Endothelial cell (in vitro differentiated cells): ENCODE measurements at regions not wholly inside any gene's neighbourhood (a gene's known extent, or its start where the extent isn't known, plus 50 kb on each side); places are given as distances from the start of the nearest gene placed in this dataset.

Experiments
- DNase-seq: peaks from one replicate; pipeline ENCODE4 v3.0.0; 2021; ENCODE audit warnings: low spot score
- H3K27ac Mint-ChIP-seq: one replicate; pipeline ENCODE4 v1.8.0; 2021; ENCODE audit warnings: mixed read lengths, inconsistent platforms; ENCODE audit not compliant: unreplicated experiment
- H3K27me3 Mint-ChIP-seq: one replicate; pipeline ENCODE4 v1.8.0; 2021; ENCODE audit warnings: mild to moderate bottlenecking, moderate library complexity, mixed read lengths, inconsistent platforms; ENCODE audit not compliant: unreplicated experiment
- H3K36me3 Mint-ChIP-seq: one replicate; pipeline ENCODE4 v1.8.0; 2021; ENCODE audit warnings: mild to moderate bottlenecking, low read depth, mixed read lengths, inconsistent platforms; ENCODE audit not compliant: unreplicated experiment
- H3K4me1 Mint-ChIP-seq: one replicate; pipeline ENCODE4 v1.8.0; 2021; ENCODE audit warnings: mild to moderate bottlenecking, mixed read lengths, inconsistent platforms; ENCODE audit not compliant: unreplicated experiment
- H3K4me3 Mint-ChIP-seq: one replicate; pipeline ENCODE4 v1.8.0; 2021; ENCODE audit warnings: mild to moderate bottlenecking, mixed read lengths, inconsistent platforms; ENCODE audit not compliant: unreplicated experiment
- H3K9me3 Mint-ChIP-seq: one replicate; pipeline ENCODE4 v1.8.0; 2021; ENCODE audit warnings: mixed read lengths, inconsistent platforms; ENCODE audit not compliant: unreplicated experiment
- TF ChIP-seq, protein P1 (sequence below): fragments of 200-600 bp; sonication (generic); IDR thresholded peaks from one replicate; pipeline ENCODE4 v1.5.0; 2021; ENCODE audit warnings: antibody characterized with exemption; ENCODE audit not compliant: unreplicated experiment

DNA sequence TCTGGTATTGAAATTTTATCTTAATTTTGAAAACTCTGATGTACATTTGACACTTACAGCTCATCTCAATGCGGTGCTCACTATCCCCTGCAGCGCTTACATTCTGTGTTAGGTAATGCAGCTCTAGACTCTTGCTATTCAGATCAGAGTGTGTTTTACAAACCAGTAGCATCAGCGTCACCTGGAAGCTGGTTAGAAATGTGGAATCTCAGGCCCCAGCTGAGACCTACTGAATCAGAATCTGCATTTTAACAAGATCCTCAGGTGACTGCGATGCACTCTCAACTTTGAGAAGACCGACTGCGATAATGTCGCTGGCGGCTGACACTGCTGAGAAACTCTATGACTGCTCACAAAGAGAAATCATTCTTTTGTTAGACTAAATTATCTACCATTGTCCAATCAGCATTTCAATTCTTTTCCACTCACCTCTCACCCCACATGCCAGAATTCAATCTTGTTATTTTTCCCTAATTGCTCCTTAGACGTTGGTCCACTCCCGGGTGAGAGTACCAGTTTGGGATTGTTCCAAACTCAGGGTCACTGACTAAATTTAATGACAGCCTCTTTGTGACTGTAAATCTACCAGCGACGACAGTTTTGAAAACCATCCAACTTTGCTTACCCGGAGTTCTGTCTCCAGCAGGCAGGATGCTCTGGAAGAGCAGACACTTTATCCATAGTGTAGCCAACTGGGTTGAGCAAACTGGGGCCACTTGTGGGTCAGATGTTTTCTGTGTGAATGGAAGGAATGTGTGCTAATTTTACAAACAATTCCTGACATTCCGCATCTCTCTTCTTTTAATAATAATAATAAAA lies 140.1 kb upstream of the BTBD3 start:
- Mint-ChIP-seq H3K4me3 (no peak overlapping the region), H3K4me1 (peaks cover 13% of the 10 kb centered on the region), H3K9me3 (no peaks in the 10 kb centered on the region), H3K27ac (no peak overlapping the region), H3K36me3 (no peaks in the 10 kb centered on the region), H3K27me3 (no peaks in the 10 kb centered on the region)
- DNase-seq: no peak
- TF ChIP-seq, protein P1, sequence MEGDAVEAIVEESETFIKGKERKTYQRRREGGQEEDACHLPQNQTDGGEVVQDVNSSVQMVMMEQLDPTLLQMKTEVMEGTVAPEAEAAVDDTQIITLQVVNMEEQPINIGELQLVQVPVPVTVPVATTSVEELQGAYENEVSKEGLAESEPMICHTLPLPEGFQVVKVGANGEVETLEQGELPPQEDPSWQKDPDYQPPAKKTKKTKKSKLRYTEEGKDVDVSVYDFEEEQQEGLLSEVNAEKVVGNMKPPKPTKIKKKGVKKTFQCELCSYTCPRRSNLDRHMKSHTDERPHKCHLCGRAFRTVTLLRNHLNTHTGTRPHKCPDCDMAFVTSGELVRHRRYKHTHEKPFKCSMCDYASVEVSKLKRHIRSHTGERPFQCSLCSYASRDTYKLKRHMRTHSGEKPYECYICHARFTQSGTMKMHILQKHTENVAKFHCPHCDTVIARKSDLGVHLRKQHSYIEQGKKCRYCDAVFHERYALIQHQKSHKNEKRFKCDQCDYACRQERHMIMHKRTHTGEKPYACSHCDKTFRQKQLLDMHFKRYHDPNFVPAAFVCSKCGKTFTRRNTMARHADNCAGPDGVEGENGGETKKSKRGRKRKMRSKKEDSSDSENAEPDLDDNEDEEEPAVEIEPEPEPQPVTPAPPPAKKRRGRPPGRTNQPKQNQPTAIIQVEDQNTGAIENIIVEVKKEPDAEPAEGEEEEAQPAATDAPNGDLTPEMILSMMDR: no peak

DNA sequence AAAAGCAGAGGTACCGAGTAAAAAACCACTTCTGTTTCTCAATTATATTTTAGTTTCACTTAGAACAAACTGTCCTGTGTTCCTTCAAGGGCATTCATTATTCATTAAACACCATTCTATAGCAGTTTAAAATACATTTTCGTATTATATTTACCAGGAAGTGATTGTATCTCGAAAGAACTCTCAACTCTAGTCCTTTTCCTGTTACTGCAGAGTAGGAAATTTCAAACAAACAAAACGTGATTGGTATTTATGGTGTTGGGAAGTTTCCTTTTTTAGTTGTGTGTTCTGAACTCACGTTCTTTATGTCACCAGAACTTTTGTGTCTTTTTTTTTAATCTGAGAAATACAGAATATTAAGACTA lies 139.5 kb upstream of the BTBD3 start:
- DNase-seq: no peak
- H3K4me3 Mint-ChIP-seq: no peak overlapping the region

DNA sequence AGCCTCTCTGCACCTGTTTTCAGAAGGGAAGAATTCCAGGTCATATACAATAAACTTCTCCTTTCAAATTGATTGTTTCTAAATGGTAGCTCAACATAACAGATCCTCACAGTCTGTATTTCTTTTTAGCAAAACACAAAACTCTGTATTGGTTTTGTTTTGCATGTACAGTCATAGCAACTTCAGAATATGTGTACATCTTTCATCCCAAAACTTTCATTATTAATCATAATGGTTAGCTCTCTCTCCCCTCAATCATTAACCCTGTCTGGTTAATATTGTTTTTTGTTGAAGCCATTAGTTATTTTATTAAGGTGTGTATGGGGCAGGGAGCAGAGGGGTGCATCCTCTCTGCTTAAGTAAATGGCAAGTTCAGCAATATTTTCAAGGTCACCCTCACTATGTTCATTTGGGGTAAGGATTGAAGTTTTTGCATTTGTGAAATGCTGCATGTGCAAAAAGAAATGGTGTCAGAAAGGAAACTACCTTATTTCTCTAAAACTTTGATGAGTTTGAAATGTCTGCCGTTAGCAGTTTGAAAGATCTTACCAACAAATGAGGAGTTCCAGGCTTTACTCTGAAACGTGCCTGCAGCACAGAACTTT lies 136.8 kb upstream of the BTBD3 start:
- Mint-ChIP-seq H3K4me3 (no peak overlapping the region), H3K27ac (no peak overlapping the region), H3K4me1 (peaks cover 13% of the 10 kb centered on the region), H3K36me3 (no peaks in the 10 kb centered on the region), H3K9me3 (no peaks in the 10 kb centered on the region), H3K27me3 (no peaks in the 10 kb centered on the region)
- TF ChIP-seq, protein P1: no peak
- no peak for DNase-seq

More for the DNA sequence above, 139.5 kb upstream of the BTBD3 start:
- Mint-ChIP-seq H3K4me1 (peaks cover 13% of the 10 kb centered on the region), H3K27ac (no peak overlapping the region), H3K27me3 (no peaks in the 10 kb centered on the region), H3K36me3 (no peaks in the 10 kb centered on the region), H3K9me3 (no peaks in the 10 kb centered on the region)
- TF ChIP-seq, protein P1: no peak

DNA sequence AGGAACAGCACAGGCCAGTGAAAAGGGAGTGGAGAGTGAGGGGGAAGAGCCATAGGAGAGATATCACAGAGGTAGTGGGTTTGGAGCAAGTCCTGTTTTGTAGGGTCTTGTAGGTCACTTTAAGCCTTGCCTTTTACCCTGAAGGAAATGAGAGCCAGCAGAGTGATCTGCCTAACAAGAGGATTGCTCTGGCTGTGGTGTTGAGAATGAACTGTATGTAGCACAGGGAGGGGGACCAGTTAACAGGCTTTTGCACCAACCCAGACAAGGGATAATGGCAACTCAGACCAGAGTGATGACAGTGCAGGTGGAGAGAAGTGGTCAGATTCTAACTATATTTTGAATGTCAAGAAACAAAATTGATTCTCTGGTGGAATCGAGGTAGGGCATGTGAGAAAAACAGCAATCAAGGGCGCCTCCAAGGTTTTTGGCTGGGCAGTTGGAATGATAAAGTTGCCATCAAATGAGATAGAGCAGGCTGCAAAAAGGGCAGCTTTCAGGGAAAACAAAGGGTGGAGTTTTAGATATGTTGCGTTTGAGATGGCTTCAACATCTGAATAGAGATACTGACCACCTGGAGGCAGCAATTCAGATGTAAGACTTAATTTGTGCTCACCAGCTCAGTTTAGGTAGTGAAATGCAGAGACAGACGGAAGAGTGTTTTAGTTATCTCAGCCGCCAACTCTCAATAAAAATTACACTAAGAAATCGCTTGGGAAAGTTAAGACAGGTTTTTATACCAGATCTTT lies 134.4 kb upstream of the BTBD3 start:
- Mint-ChIP-seq H3K27me3 (no peaks in the 10 kb centered on the region), H3K27ac (no peak overlapping the region), H3K4me1 (peaks cover 10% of the 10 kb centered on the region), H3K4me3 (no peak overlapping the region), H3K36me3 (no peaks in the 10 kb centered on the region), H3K9me3 (no peaks in the 10 kb centered on the region)
- no peak for DNase-seq
- TF ChIP-seq, protein P1: no peak
